ENCODE measurements at regions not wholly inside any gene's neighbourhood (a gene's known extent, or its start where the extent isn't known, plus 50 kb on each side); places are given as distances from the start of the nearest gene placed in this dataset.

- TF ChIP-seq ETV5 (CRISPR knock-in tag; IDR thresholded peaks at IDR 0.05; ENCODE audit: low read depth) = no peak
- no peak for TF ChIP-seq CAMTA2 (CRISPR knock-in tag; conservative IDR thresholded peaks at IDR 0.05)
- no peak for TF ChIP-seq FUS (optimal IDR thresholded peaks at IDR 0.05; ENCODE audit: low read depth, low read length)
- no peak for TF ChIP-seq SRSF3 (IDR thresholded peaks at IDR 0.05; ENCODE audit: insufficient read depth, low read length)
Observed at GRCh38 chr1:194256010-194256409, 1069.6 kb upstream of the B3GALT2 start (continued).

GRCh38 chr1:194252199-194252598 is 1065.8 kb upstream of the B3GALT2 start:
- no peak overlapping the region for H3K4me2 ChIP-seq (ENCODE audit: insufficient read depth, low read length)
- 0% methylated on average over 1 of the region's 1 CpG for WGBS (ENCODE audit: insufficient coverage, low coverage, missing lambda C conversion rate)
- FAIRE-seq (no peak), DNase-seq (ENCODE audit: extremely low read depth in 1 of 4, low spot score in 3 of 4) (no peak), ATAC-seq (no peak)
- H3K4me1 ChIP-seq (replicated peaks in 1 of 2; ENCODE audit: control insufficient read depth in 2 of 2, insufficient read depth in 2 of 2, low read length in 2 of 2) = no peaks in the 10 kb centered on the region
- in situ Hi-C loops (cut with MboI) (no loop called here), intact Hi-C loops (cut with micrococcal nuclease) (no loop called here)
- H2AFZ ChIP-seq (ENCODE audit: low read depth, low read length) = no peak overlapping the region
- H3K79me2 ChIP-seq (ENCODE audit: control insufficient read depth, insufficient read depth, low read length) = no peaks in the 10 kb centered on the region
- CTCF ChIA-PET (ENCODE audit: low intra/inter-chr PET ratio) = no interaction called here
- no peaks in the 10 kb centered on the region for H3K9me3 ChIP-seq (replicated peaks; ENCODE audit: control insufficient read depth, insufficient read depth, low read depth, low read length)
- no peaks in the 10 kb centered on the region for H3K27me3 ChIP-seq (ENCODE audit: control insufficient read depth in 2 of 2, insufficient read depth in 2 of 2, low read length in 2 of 2)
- H3K9ac ChIP-seq (ENCODE audit: insufficient read depth in 1 of 2, low read depth in 2 of 2, low read length in 2 of 2) = no peak overlapping the region
- no TSS peak for BruUV-seq (replicated peaks)
- H3K27ac ChIP-seq (ENCODE audit: extremely low read depth, low read depth, low read length) = no peak overlapping the region
- POLR2A ChIA-PET = no interaction called here
- H4K20me1 ChIP-seq (replicated peaks; ENCODE audit: control insufficient read depth, insufficient read depth, low read length) = no peaks in the 10 kb centered on the region
- H3K4me3 ChIP-seq = no peak overlapping the region
- H3K36me3 ChIP-seq (ENCODE audit: control insufficient read depth, insufficient read depth, low read length) = no peaks in the 10 kb centered on the region
- H3K9me1 ChIP-seq (ENCODE audit: control insufficient read depth, insufficient read depth, low read length) = no peaks in the 10 kb centered on the region
- TF ChIP-seq MCM5 (IDR thresholded peaks at IDR 0.05; ENCODE audit: low read depth) = no peak
- no peak for TF ChIP-seq AFF1 (IDR thresholded peaks at IDR 0.05; ENCODE audit: low read depth in 1 of 2, partially characterized antibody in 2 of 2)
- TF ChIP-seq XRCC4 (IDR thresholded peaks at IDR 0.05; ENCODE audit: extremely low read depth, insufficient read depth, insufficient read length) = no peak
- TF ChIP-seq SMAD4 (CRISPR knock-in tag; conservative IDR thresholded peaks at IDR 0.05) = no peak
- TF ChIP-seq HNRNPH1 (optimal IDR thresholded peaks at IDR 0.05; ENCODE audit: low read depth, low read length) = no peak
- no peak for TF ChIP-seq TSC22D4 (tag; IDR thresholded peaks at IDR 0.05)

Data from K562 (cell line).